ENCODE measurements at regions not wholly inside any gene's neighbourhood (a gene's known extent, or its start where the extent isn't known, plus 50 kb on each side); places are given as distances from the start of the nearest gene placed in this dataset.

DNA sequence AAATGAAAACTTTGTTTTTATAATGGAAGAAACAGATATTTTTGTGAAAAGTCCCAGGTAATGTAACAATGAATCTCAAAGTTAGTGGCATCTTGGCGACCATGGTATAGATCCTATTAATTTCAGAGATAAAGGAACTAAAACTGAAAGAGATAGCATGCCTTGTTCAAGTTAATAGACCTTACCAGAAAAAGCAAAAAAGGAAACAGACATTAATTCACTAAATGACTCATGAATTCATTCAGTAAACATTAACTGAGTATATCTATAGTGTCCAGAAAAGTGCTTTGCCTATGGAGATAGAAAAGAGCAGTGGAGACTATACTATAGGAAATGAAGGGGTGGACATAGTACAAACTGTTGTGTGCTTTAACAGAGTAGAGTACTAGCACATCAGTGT, 763.3 kb downstream of the TRIB2 start:
- TF ChIP-seq, protein P1, sequence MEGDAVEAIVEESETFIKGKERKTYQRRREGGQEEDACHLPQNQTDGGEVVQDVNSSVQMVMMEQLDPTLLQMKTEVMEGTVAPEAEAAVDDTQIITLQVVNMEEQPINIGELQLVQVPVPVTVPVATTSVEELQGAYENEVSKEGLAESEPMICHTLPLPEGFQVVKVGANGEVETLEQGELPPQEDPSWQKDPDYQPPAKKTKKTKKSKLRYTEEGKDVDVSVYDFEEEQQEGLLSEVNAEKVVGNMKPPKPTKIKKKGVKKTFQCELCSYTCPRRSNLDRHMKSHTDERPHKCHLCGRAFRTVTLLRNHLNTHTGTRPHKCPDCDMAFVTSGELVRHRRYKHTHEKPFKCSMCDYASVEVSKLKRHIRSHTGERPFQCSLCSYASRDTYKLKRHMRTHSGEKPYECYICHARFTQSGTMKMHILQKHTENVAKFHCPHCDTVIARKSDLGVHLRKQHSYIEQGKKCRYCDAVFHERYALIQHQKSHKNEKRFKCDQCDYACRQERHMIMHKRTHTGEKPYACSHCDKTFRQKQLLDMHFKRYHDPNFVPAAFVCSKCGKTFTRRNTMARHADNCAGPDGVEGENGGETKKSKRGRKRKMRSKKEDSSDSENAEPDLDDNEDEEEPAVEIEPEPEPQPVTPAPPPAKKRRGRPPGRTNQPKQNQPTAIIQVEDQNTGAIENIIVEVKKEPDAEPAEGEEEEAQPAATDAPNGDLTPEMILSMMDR (IDR thresholded peaks at IDR 0.05), result no peak
- no peak for TF ChIP-seq POLR2A (IDR thresholded peaks at IDR 0.05)
- TF ChIP-seq POLR2AphosphoS5 (IDR thresholded peaks at IDR 0.05), result no peak
